Smooth muscle cell (in vitro differentiated cells): ENCODE measurements at regions not wholly inside any gene's neighbourhood (a gene's known extent, or its start where the extent isn't known, plus 50 kb on each side); places are given as distances from the start of the nearest gene placed in this dataset.

Experiments used
- DNase-seq: peaks from one replicate; lab custom pipeline; 2025; ENCODE audit not compliant: unreplicated experiment; lab: John Stamatoyannopoulos, UW
- H2AFZ ChIP-seq: fragments of 200-600 bp; sonication (generic); 2 replicates; pipeline ENCODE4 v1.6.0; 2016; ENCODE audit warnings: antibody characterized with exemption, low read depth, mild to moderate bottlenecking
- H3F3A ChIP-seq: fragments of 200-600 bp; sonication (generic); 2 replicates; pipeline ENCODE4 v1.6.0; 2017; ENCODE audit warnings: antibody characterized with exemption, low read depth
- H3K27ac ChIP-seq: fragments of 200-600 bp; sonication (generic); 2 replicates; pipeline ENCODE4 v1.5.1; 2016; ENCODE audit warnings: low read depth, mild to moderate bottlenecking
- H3K27me3 ChIP-seq: fragments of 200-600 bp; sonication (generic); 2 replicates; pipeline ENCODE4 v1.6.1; 2016; ENCODE audit warnings: low read depth, mild to moderate bottlenecking
- H3K36me3 ChIP-seq: fragments of 200-600 bp; sonication (generic); 2 replicates; pipeline ENCODE4 v1.5.1; 2016; ENCODE audit warnings: low read depth
- H3K4me1 ChIP-seq: fragments of 200-600 bp; sonication (generic); 2 replicates; pipeline ENCODE4 v1.5.1; 2016; ENCODE audit warnings: low read depth
- H3K4me2 ChIP-seq: fragments of 200-600 bp; sonication (generic); 2 replicates; pipeline ENCODE4 v1.6.0; 2016; ENCODE audit warnings: mild to moderate bottlenecking
- H3K4me3 ChIP-seq: fragments of 200-600 bp; sonication (generic); 2 replicates; pipeline ENCODE4 v1.5.1; 2016; ENCODE audit warnings: mild to moderate bottlenecking
- H3K79me2 ChIP-seq: fragments of 200-600 bp; sonication (generic); 2 replicates; pipeline ENCODE4 v1.6.0; 2016; ENCODE audit warnings: low read depth, mild to moderate bottlenecking
- H3K9ac ChIP-seq: fragments of 200-600 bp; sonication (generic); 2 replicates; pipeline ENCODE4 v1.6.0; 2016; ENCODE audit warnings: low read depth
- H3K9me3 ChIP-seq: fragments of 200-600 bp; sonication (generic); replicated peaks from 2 replicates; pipeline ENCODE4 v1.5.1; 2016; ENCODE audit warnings: low read depth
- H4K20me1 ChIP-seq: fragments of 200-600 bp; sonication (generic); 2 replicates; pipeline ENCODE4 v1.6.0; 2016; ENCODE audit warnings: low read depth
- WGBS: methylation state at CpG from one replicate; pipeline ENCODE4 v1.1.7; 2016; ENCODE audit warnings: low lambda C conversion rate; 5-methylcytosine and 5-hydroxymethylcytosine counted together
- TF ChIP-seq, protein P1 (sequence below): fragments of 200-600 bp; sonication (generic); IDR thresholded peaks from 2 replicates; pipeline ENCODE4 v1.5.1; 2017; ENCODE audit warnings: borderline replicate concordance, mild to moderate bottlenecking, antibody characterized with exemption; ENCODE audit not compliant: insufficient read depth, poor library complexity, severe bottlenecking

DNA sequence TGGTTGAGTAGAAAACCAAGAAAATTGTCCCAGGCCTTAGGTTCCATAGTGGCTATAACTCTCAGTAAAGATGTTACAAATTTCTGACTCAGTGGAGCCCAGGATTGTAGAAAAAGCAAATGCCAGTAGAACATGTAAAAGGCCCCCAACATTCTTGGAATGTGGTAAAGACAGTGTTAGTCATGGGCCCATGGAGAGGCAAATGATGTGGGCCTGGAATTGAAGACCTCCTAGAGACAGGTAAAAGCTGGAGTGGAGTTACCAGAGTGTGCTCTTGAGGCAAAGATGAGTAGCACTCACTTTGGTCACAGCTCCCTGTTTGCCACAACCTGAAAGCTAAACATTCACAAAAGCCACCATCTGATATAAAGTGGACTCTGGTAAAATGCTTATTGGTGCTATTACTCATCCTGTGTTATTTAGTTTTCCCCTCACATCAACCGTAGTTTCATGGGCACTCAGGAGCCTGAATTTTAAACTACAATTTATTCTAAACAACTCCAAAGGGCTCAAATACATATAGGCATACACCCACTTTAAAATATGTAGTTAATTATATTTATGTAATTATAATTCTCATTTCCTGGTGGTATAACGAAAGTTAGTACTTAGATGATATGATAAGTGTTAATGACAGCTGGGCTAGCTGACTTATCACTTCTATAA lies 359.6 kb upstream of the NECTIN3 start:
- no peaks in the 10 kb centered on the region for H3K4me1 ChIP-seq
- no peaks in the 10 kb centered on the region for H4K20me1 ChIP-seq
- TF ChIP-seq, protein P1, sequence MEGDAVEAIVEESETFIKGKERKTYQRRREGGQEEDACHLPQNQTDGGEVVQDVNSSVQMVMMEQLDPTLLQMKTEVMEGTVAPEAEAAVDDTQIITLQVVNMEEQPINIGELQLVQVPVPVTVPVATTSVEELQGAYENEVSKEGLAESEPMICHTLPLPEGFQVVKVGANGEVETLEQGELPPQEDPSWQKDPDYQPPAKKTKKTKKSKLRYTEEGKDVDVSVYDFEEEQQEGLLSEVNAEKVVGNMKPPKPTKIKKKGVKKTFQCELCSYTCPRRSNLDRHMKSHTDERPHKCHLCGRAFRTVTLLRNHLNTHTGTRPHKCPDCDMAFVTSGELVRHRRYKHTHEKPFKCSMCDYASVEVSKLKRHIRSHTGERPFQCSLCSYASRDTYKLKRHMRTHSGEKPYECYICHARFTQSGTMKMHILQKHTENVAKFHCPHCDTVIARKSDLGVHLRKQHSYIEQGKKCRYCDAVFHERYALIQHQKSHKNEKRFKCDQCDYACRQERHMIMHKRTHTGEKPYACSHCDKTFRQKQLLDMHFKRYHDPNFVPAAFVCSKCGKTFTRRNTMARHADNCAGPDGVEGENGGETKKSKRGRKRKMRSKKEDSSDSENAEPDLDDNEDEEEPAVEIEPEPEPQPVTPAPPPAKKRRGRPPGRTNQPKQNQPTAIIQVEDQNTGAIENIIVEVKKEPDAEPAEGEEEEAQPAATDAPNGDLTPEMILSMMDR, result no peak
- H3K9ac ChIP-seq, result no peak overlapping the region
- no peak overlapping the region for H2AFZ ChIP-seq
- no peak for DNase-seq
- H3K4me3 ChIP-seq, result no peak overlapping the region
- no peaks in the 10 kb centered on the region for H3F3A ChIP-seq
- no peak overlapping the region for H3K27ac ChIP-seq
- 57% methylated on average over 2 of the region's 2 CpGs for WGBS
- no peaks in the 10 kb centered on the region for H3K79me2 ChIP-seq
- H3K36me3 ChIP-seq, result no peaks in the 10 kb centered on the region
- no peaks in the 10 kb centered on the region for H3K27me3 ChIP-seq
- H3K4me2 ChIP-seq, result no peak overlapping the region
- H3K9me3 ChIP-seq, result no peaks in the 10 kb centered on the region

DNA sequence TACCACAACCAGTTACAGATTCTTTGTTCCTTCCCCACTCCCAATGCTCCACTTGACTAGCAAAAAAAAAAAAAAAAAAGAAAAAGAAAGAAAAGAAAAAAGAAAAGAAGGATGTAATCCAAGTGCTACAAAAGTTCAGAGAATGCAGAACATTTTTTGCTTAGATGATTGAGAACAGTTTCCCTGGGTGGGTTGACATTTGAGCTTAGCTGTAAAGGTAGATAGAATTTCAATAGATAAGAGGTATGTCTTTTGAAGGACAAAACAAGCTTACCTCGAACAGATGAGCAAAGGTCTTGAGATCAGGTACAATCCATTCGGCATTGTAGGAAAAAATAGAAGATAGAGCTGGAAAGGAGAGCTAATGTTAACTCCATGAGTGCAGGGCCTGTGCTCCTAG lies 344.6 kb upstream of the NECTIN3 start:
- Histone ChIP-seq H3K9ac (no peak overlapping the region), H3K4me1 (no peaks in the 10 kb centered on the region), H3K79me2 (no peaks in the 10 kb centered on the region), H2AFZ (no peak overlapping the region), H3F3A (no peaks in the 10 kb centered on the region), H3K4me3 (no peak overlapping the region), H3K27me3 (no peaks in the 10 kb centered on the region), H3K36me3 (no peaks in the 10 kb centered on the region), H3K9me3 (no peaks in the 10 kb centered on the region), H3K4me2 (no peak overlapping the region), H4K20me1 (no peaks in the 10 kb centered on the region), H3K27ac (no peak overlapping the region)
- DNase-seq, result no peak
- WGBS, result 84% methylated on average over 2 of the region's 2 CpGs
- TF ChIP-seq, protein P1, result no peak

DNA sequence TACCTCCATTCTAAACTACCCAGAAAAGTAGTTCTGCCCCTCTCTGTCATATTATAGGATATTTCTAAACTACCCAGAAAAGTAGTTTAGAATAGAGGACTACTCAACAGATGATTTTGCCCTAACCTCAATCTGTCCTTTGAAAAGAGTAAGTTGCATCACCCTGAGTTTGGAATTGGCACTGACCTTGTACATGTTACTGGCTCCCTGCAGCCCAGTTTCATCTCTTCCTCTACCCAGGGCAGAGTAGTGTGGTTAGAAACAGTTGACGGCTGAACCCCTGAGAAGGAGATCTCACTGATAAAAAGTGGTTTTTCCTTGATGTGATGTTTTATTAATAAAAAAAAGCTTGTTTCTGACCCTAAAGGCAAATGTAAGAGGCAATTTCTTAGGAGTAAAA lies 340.5 kb upstream of the NECTIN3 start:
- Histone ChIP-seq H3K4me2 (no peak overlapping the region), H2AFZ (no peak overlapping the region), H3K79me2 (no peaks in the 10 kb centered on the region), H3K36me3 (no peaks in the 10 kb centered on the region), H4K20me1 (no peaks in the 10 kb centered on the region), H3K4me1 (no peaks in the 10 kb centered on the region), H3F3A (no peaks in the 10 kb centered on the region), H3K9ac (no peak overlapping the region), H3K27ac (no peak overlapping the region), H3K9me3 (no peaks in the 10 kb centered on the region), H3K4me3 (no peak overlapping the region), H3K27me3 (no peaks in the 10 kb centered on the region)
- TF ChIP-seq, protein P1, result no peak
- 53% methylated on average over 1 of the region's 1 CpG for WGBS
- no peak for DNase-seq

DNA sequence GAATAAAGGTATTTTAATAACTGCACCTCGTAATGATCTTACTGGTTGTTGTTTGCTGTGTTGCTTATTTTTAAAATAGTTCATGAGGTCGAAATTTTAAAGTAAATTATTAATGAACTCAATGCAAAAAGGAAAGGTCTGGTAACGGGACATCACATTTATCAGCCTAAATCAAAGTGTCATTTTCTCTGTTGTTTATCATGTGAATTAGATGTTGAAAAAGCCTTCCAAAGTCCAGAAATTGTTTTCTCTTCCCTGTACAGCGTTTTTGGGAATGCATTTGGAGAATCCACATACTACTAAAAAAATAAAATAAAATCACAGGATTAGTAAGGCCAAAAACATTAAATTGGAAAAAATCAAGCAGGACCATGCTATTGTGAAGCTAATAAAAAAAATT lies 339.2 kb upstream of the NECTIN3 start:
- no peaks in the 10 kb centered on the region for H3F3A ChIP-seq
- no peaks in the 10 kb centered on the region for H3K79me2 ChIP-seq
- no peaks in the 10 kb centered on the region for H4K20me1 ChIP-seq
- no peaks in the 10 kb centered on the region for H3K27me3 ChIP-seq
- H3K4me1 ChIP-seq, result no peaks in the 10 kb centered on the region
- TF ChIP-seq, protein P1, result no peak
- no peak overlapping the region for H3K4me2 ChIP-seq
- WGBS, result 88% methylated on average over 4 of the region's 4 CpGs
- no peak overlapping the region for H3K4me3 ChIP-seq
- no peaks in the 10 kb centered on the region for H3K9me3 ChIP-seq
- H3K27ac ChIP-seq, result no peak overlapping the region
- no peak for DNase-seq
- H2AFZ ChIP-seq, result no peak overlapping the region
- no peak overlapping the region for H3K9ac ChIP-seq
- no peaks in the 10 kb centered on the region for H3K36me3 ChIP-seq
